H9 (cell line): ENCODE measurements at regions not wholly inside any gene's neighbourhood (a gene's known extent, or its start where the extent isn't known, plus 50 kb on each side); places are given as distances from the start of the nearest gene placed in this dataset.

ENCODE experiments used
- DNase-seq: peaks from one replicate; pipeline ENCODE4 v3.0.0-alpha.2; 2017
- H2AFZ ChIP-seq: one replicate; pipeline ENCODE4 v1.6.1; 2013; ENCODE audit warnings: mild to moderate bottlenecking, low read length, control low read depth, moderate library complexity
- H2AK5ac ChIP-seq: 2 replicates; pipeline ENCODE4 v1.6.1; 2013; ENCODE audit warnings: low read length, control low read depth, mixed read lengths; ENCODE audit not compliant: insufficient read length
- H2BK120ac ChIP-seq: one replicate; pipeline ENCODE4 v1.6.1; 2013; ENCODE audit warnings: low read depth, mild to moderate bottlenecking, low read length, control low read depth, inconsistent platforms; ENCODE audit not compliant: poor library complexity, severe bottlenecking
- H2BK12ac ChIP-seq: 2 replicates; pipeline ENCODE4 v1.6.1; 2013; ENCODE audit warnings: low read length, control low read depth, mixed read lengths, low read depth; ENCODE audit not compliant: insufficient read length
- H2BK15ac ChIP-seq: 2 replicates; pipeline ENCODE4 v1.6.1; 2013; ENCODE audit warnings: low read depth, low read length, control low read depth
- H2BK20ac ChIP-seq: one replicate; pipeline ENCODE4 v1.6.1; 2013; ENCODE audit warnings: low read depth, mild to moderate bottlenecking, low read length, control low read depth, inconsistent platforms; ENCODE audit not compliant: poor library complexity, severe bottlenecking
- H2BK5ac ChIP-seq: 2 replicates; pipeline ENCODE4 v1.6.1; 2013; ENCODE audit warnings: low read length, control low read depth, mixed read lengths; ENCODE audit not compliant: insufficient read length
- H3K14ac ChIP-seq: 2 replicates; pipeline ENCODE4 v1.6.1; 2013; ENCODE audit warnings: low read length, control low read depth; ENCODE audit not compliant: insufficient read depth
- H3K18ac ChIP-seq: 2 replicates; pipeline ENCODE4 v1.6.1; 2013; ENCODE audit warnings: low read depth, mild to moderate bottlenecking, mixed read lengths, low read length, control low read depth; ENCODE audit not compliant: insufficient read length
- H3K23ac ChIP-seq: 2 replicates; pipeline ENCODE4 v1.6.1; 2013; ENCODE audit warnings: low read length, control low read depth, mixed read lengths, low read depth; ENCODE audit not compliant: insufficient read length
- H3K23me2 ChIP-seq: 2 replicates; pipeline ENCODE4 v1.6.1; 2013; ENCODE audit warnings: low read depth, mild to moderate bottlenecking, mixed read lengths, low read length, control low read depth; ENCODE audit not compliant: insufficient read length, poor library complexity, severe bottlenecking
- H3K27ac ChIP-seq: 2 replicates; pipeline ENCODE4 v1.5.1; 2013; ENCODE audit warnings: low read length, control low read depth, mixed read lengths, low read depth; ENCODE audit not compliant: insufficient read length
- H3K27me3 ChIP-seq: 2 replicates; pipeline ENCODE4 v1.6.1; 2013; ENCODE audit warnings: low read length, control low read depth, inconsistent platforms; ENCODE audit not compliant: insufficient read depth
- H3K4ac ChIP-seq: 2 replicates; pipeline ENCODE4 v1.6.1; 2013; ENCODE audit warnings: low read depth, mild to moderate bottlenecking, control low read depth, inconsistent platforms, low read length, moderate library complexity
- H3K4me1 ChIP-seq: 2 replicates; pipeline ENCODE4 v1.6.1; 2013; ENCODE audit warnings: low read length, control low read depth, inconsistent platforms; ENCODE audit not compliant: insufficient read depth
- H3K4me2 ChIP-seq: 2 replicates; pipeline ENCODE4 v1.6.1; 2013; ENCODE audit warnings: low read length, control low read depth, mixed read lengths; ENCODE audit not compliant: insufficient read length, insufficient read depth
- H3K56ac ChIP-seq: 2 replicates; pipeline ENCODE4 v1.6.1; 2013; ENCODE audit warnings: low read depth, mild to moderate bottlenecking, mixed read lengths, low read length, control low read depth; ENCODE audit not compliant: insufficient read length
- H3K79me1 ChIP-seq: 2 replicates; pipeline ENCODE4 v1.6.1; 2013; ENCODE audit warnings: low read depth, mild to moderate bottlenecking, moderate library complexity, low read length, control low read depth, inconsistent platforms; ENCODE audit not compliant: insufficient read depth, poor library complexity, severe bottlenecking
- H3K79me2 ChIP-seq: 2 replicates; pipeline ENCODE4 v1.6.1; 2013; ENCODE audit warnings: low read length, control low read depth, inconsistent platforms; ENCODE audit not compliant: insufficient read depth
- H3K9ac ChIP-seq: 2 replicates; pipeline ENCODE4 v1.6.1; 2013; ENCODE audit warnings: low read length, control low read depth, mixed read lengths; ENCODE audit not compliant: insufficient read length; ENCODE audit errors: extremely low read depth
- H3K9me3 ChIP-seq: one replicate; pipeline ENCODE4 v1.6.1; 2013; ENCODE audit warnings: low read depth, low read length, inconsistent platforms; ENCODE audit not compliant: control insufficient read depth
- H3T11ph ChIP-seq: one replicate; pipeline ENCODE4 v1.6.1; 2013; ENCODE audit warnings: mild to moderate bottlenecking, low read length, control low read depth, inconsistent platforms
- H4K20me1 ChIP-seq: one replicate; pipeline ENCODE4 v1.6.1; 2013; ENCODE audit not compliant: control insufficient read depth, insufficient read length, insufficient read depth
- H4K5ac ChIP-seq: 2 replicates; pipeline ENCODE4 v1.6.1; 2013; ENCODE audit warnings: low read depth, mild to moderate bottlenecking, mixed read lengths, low read length, control low read depth; ENCODE audit not compliant: insufficient read length
- H4K8ac ChIP-seq: replicated peaks from 2 replicates; pipeline ENCODE4 v1.6.1; 2013; ENCODE audit warnings: low read length, control low read depth, mixed read lengths, low read depth; ENCODE audit not compliant: insufficient read length
- H4K91ac ChIP-seq: 2 replicates; pipeline ENCODE4 v1.6.1; 2013; ENCODE audit warnings: low read depth, mild to moderate bottlenecking, moderate library complexity, mixed read lengths, low read length, control low read depth; ENCODE audit not compliant: insufficient read length
- H3K27ac Mint-ChIP-seq, 3 experiments: 2 replicates in 2 of 3; 3 replicates in 1 of 3; pipeline ENCODE4 v1.8.0; 2020 to 2021; ENCODE audit warnings: mixed read lengths in 3 of 3, mild to moderate bottlenecking in 1 of 3, moderate library complexity in 1 of 3
- H3K27me3 Mint-ChIP-seq: 2 replicates; pipeline ENCODE4 v1.8.0; 2021; ENCODE audit warnings: low read depth, mild to moderate bottlenecking, moderate library complexity, mixed read lengths
- H3K36me3 Mint-ChIP-seq, 3 experiments: 2 replicates in 2 of 3; 3 replicates in 1 of 3; pipeline ENCODE4 v1.8.0; 2020 to 2021; ENCODE audit warnings: low read depth in 3 of 3, mixed read lengths in 3 of 3; ENCODE audit not compliant: insufficient read depth in 1 of 3
- H3K4me1 Mint-ChIP-seq, 2 experiments: 2 replicates each; pipeline ENCODE4 v1.8.0; 2020; ENCODE audit warnings: mixed read lengths in 2 of 2
- H3K4me3 Mint-ChIP-seq, 2 experiments: 2 replicates in 1 of 2; 3 replicates in 1 of 2; pipeline ENCODE4 v1.8.0; 2020 to 2021; ENCODE audit warnings: mild to moderate bottlenecking in 2 of 2, mixed read lengths in 2 of 2, moderate library complexity in 1 of 2
- H3K9me3 Mint-ChIP-seq, 2 experiments: 2 replicates in 1 of 2; 3 replicates in 1 of 2; pipeline ENCODE4 v1.8.0; 2020; ENCODE audit warnings: mild to moderate bottlenecking in 2 of 2, mixed read lengths in 2 of 2, moderate library complexity in 1 of 2
- CTCF ChIP-seq: fragments of 200-600 bp; sonication (generic); conservative IDR thresholded peaks from 3 replicates; pipeline ENCODE4 v1.8.0; 2021; ENCODE audit warnings: antibody characterized with exemption, mild to moderate bottlenecking
- WGBS: extraction: QIAGEN DNeasy Blood & Tissue Kit; methylation state at CpG from one replicate; pipeline ENCODE4 v1.1.7; 2013; ENCODE audit warnings: missing lambda C conversion rate, low lambda C conversion rate, mixed read lengths; ENCODE audit not compliant: insufficient read length; ENCODE audit errors: extremely low coverage; 5-methylcytosine and 5-hydroxymethylcytosine counted together

- no peak overlapping the region for H3K9ac ChIP-seq
Measured at GRCh38 chrX:56029188-56029587, 203.0 kb upstream of the KLF8 start.

More at GRCh38 chrX:56029188-56029587, 203.0 kb upstream of the KLF8 start:
- Histone ChIP-seq H4K20me1 (no peaks in the 10 kb centered on the region), H4K91ac (no peak overlapping the region), H3T11ph (no peak overlapping the region), H3K79me2 (no peaks in the 10 kb centered on the region), H3K27me3 (no peaks in the 10 kb centered on the region), H3K23me2 (no peaks in the 10 kb centered on the region), H3K56ac (no peak overlapping the region), H3K18ac (no peak overlapping the region), H3K23ac (no peak overlapping the region), H4K5ac (no peak overlapping the region), H3K9me3 (peaks cover 25% of the 10 kb centered on the region), H3K79me1 (no peaks in the 10 kb centered on the region), H3K4me1 (no peaks in the 10 kb centered on the region; the same call in 1 of the 2 replicates), H2BK15ac (no peak overlapping the region), H3K27ac (no peak overlapping the region), H3K4me2 (no peak overlapping the region), H2BK5ac (no peak overlapping the region), H2BK120ac (no peak overlapping the region), H2BK12ac (no peak overlapping the region), H3K4ac (no peak overlapping the region), H2BK20ac (no peak overlapping the region), H4K8ac (no peak overlapping the region), H3K14ac (no peak overlapping the region), H2AFZ (no peak overlapping the region), H2AK5ac (no peak overlapping the region)
- Mint-ChIP-seq H3K27me3 (no peaks in the 10 kb centered on the region; the same call in 1 of the 2 replicates), H3K27ac (no peak overlapping the region), H3K4me1 (peaks cover 4 to 16% of the 10 kb centered on the region in 2 experiments; a peak in 3 of 4 replicates), H3K36me3 (peaks cover 0 to 2% (median 0%) of the 10 kb centered on the region in 3 experiments; a peak in 4 of 7 replicates), H3K4me3 (no peak overlapping the region), H3K9me3 (peaks cover 76% of the 10 kb centered on the region in 2 experiments)
- TF ChIP-seq CTCF: no peak
- no peak for DNase-seq
- no CpG with 5 or more reads among the region's 5 CpGs for WGBS
